ENCODE measurements at regions not wholly inside any gene's neighbourhood (a gene's known extent, or its start where the extent isn't known, plus 50 kb on each side); places are given as distances from the start of the nearest gene placed in this dataset.

- Histone ChIP-seq H3K27me3 (ENCODE audit: insufficient read depth) (no peaks in the 10 kb centered on the region), H3F3A (replicated peaks; ENCODE audit: low read depth) (no peaks in the 10 kb centered on the region), H3K36me3 (ENCODE audit: insufficient read depth) (no peaks in the 10 kb centered on the region), H4K20me1 (replicated peaks; ENCODE audit: insufficient read depth) (no peaks in the 10 kb centered on the region), H3K4me1 (ENCODE audit: insufficient read depth) (no peaks in the 10 kb centered on the region), H2AFZ (no peak overlapping the region), H3K9me2 (ENCODE audit: insufficient read depth) (no peaks in the 10 kb centered on the region), H3K4me3 (no peak overlapping the region), H3K27ac (ENCODE audit: low read depth) (no peak overlapping the region), H3K4me2 (no peak overlapping the region), H3K79me2 (replicated peaks; ENCODE audit: insufficient read depth) (no peaks in the 10 kb centered on the region)
- DNase-seq (ENCODE audit: low spot score) (no peak), ATAC-seq (no peak)
- no peak for TF ChIP-seq ZNF114 (CRISPR knock-in tag; IDR thresholded peaks at IDR 0.05)
- no peak; a peak in 1 of 4 replicates for TF ChIP-seq CTCF (conservative IDR thresholded peaks at IDR 0.05; ENCODE audit: low read depth in 2 of 2)
- no peak for TF ChIP-seq ZNF331 (CRISPR knock-in tag; IDR thresholded peaks at IDR 0.05; ENCODE audit: low read depth)
- TF ChIP-seq JUNB (IDR thresholded peaks at IDR 0.05; ENCODE audit: unreplicated experiment), result no peak
- TF ChIP-seq ETS1 (IDR thresholded peaks at IDR 0.05), result no peak
- TF ChIP-seq EZH2phosphoT487 (IDR thresholded peaks at IDR 0.05; ENCODE audit: unreplicated experiment), result no peak
- TF ChIP-seq CREB1 (CRISPR knock-in tag; IDR thresholded peaks at IDR 0.05; ENCODE audit: low read depth), result no peak
- no peak for TF ChIP-seq ZNF462 (CRISPR knock-in tag; IDR thresholded peaks at IDR 0.05)
- H3K27me3 Mint-ChIP-seq (ENCODE audit: insufficient read depth, low read depth, poor library complexity), result peaks cover 2% of the 10 kb centered on the region
- no peaks in the 10 kb centered on the region for H3K4me1 Mint-ChIP-seq
- H3K9me3 Mint-ChIP-seq, result peaks cover 4% of the 10 kb centered on the region; the same call in 2 of the 3 replicates
- no peak overlapping the region for H3K27ac Mint-ChIP-seq
- H3K36me3 Mint-ChIP-seq (ENCODE audit: low read depth), result 0 out of 3 replicates have a peak, but pooled peaks cover 3% of the 10 kb centered on the region
- H3K4me3 Mint-ChIP-seq, result no peak overlapping the region
Measured at GRCh38 chr7:34471844-34472243, 186.2 kb upstream of the NPSR1 start.

Measured in GM23338 (cell line).